CD4-positive, alpha-beta T cell (primary cell): ENCODE measurements at regions not wholly inside any gene's neighbourhood (a gene's known extent, or its start where the extent isn't known, plus 50 kb on each side); places are given as distances from the start of the nearest gene placed in this dataset.

Experiments used
- ATAC-seq: fragments of 200-7000 bp; cut with Tn5 transposase; one replicate; pipeline ENCODE4 v1.10.0; 2022; ENCODE audit warnings: mild to moderate bottlenecking; ENCODE audit not compliant: poor library complexity
- CTCF ChIA-PET: fragments of 350-600 bp; sonication (Branson Sonifier 250); formaldehyde crosslinking; loops from one replicate; lab custom pipeline; 2021; ENCODE audit warnings: antibody characterized with exemption, inconsistent platforms; lab: Charles Lee
- POLR2A ChIA-PET: fragments of 350-600 bp; sonication (Branson Sonifier 250); formaldehyde crosslinking; loops from one replicate; lab custom pipeline; 2021; ENCODE audit warnings: antibody characterized with exemption, inconsistent platforms; lab: Charles Lee
- DNase-seq, 14 experiments: peaks; one replicate each; pipeline ENCODE4 v3.0.0-alpha.2; 2013 to 2020; ENCODE audit warnings: mixed read lengths in 2 of 14
- H3K27ac ChIP-seq, 2 donors: one replicate each; pipeline versions ENCODE4 v1.5.1 to v1.7.0; 2013; ENCODE audit warnings: low read length in 2 of 2, low read depth in 1 of 2, mild to moderate bottlenecking in 1 of 2
- H3K27me3 ChIP-seq, 2 experiments: 1 replicate in 1 of 2; 2 replicates in 1 of 2; pipeline versions ENCODE4 v1.6.1 to v1.7.0; 2013; ENCODE audit warnings: low read length in 2 of 2, control low read depth in 1 of 2, mild to moderate bottlenecking in 1 of 2, moderate library complexity in 1 of 2; ENCODE audit not compliant: insufficient read depth in 2 of 2, control insufficient read depth in 1 of 2
- H3K36me3 ChIP-seq: one replicate; pipeline ENCODE4 v1.6.1; 2013; ENCODE audit warnings: low read length, control low read depth; ENCODE audit not compliant: insufficient read depth
- H3K4me1 ChIP-seq: one replicate; pipeline ENCODE4 v1.6.1; 2013; ENCODE audit warnings: low read length, control low read depth; ENCODE audit not compliant: insufficient read depth
- H3K4me3 ChIP-seq: one replicate; pipeline ENCODE4 v1.5.1; 2013; ENCODE audit warnings: mild to moderate bottlenecking, low read length, moderate library complexity
- H3K9me3 ChIP-seq, 2 experiments: 1 replicate in 1 of 2; 2 replicates in 1 of 2; pipeline versions ENCODE4 v1.6.1 to v1.7.0; 2013; ENCODE audit warnings: low read length in 2 of 2, mild to moderate bottlenecking in 2 of 2, control low read depth in 1 of 2, moderate library complexity in 1 of 2; ENCODE audit not compliant: control insufficient read depth in 1 of 2, insufficient read depth in 1 of 2
- H3K27ac Mint-ChIP-seq: one replicate; pipeline ENCODE4 v1.8.0; 2020; ENCODE audit warnings: mixed read lengths
- H3K27me3 Mint-ChIP-seq: one replicate; pipeline ENCODE4 v1.8.0; 2021; ENCODE audit warnings: mixed read lengths
- H3K36me3 Mint-ChIP-seq: one replicate; pipeline ENCODE4 v1.8.0; 2021; ENCODE audit warnings: low read depth, mixed read lengths
- H3K4me1 Mint-ChIP-seq: one replicate; pipeline ENCODE4 v1.8.0; 2021; ENCODE audit warnings: low read depth, mixed read lengths
- H3K4me3 Mint-ChIP-seq: one replicate; pipeline ENCODE4 v1.8.0; 2020; ENCODE audit warnings: mild to moderate bottlenecking, mixed read lengths
- H3K9me3 Mint-ChIP-seq: one replicate; pipeline ENCODE4 v1.8.0; 2020; ENCODE audit warnings: mixed read lengths
- intact Hi-C, 2 experiments: fragments of 100-400 bp; cut with DNase I in 1 of 2; cut with micrococcal nuclease in 1 of 2; formaldehyde crosslinking; loops; one replicate each; pipeline versions ENCODE4 v1.15.1 to v1.9.0; 2023 to 2025; cut with DNase I, micrococcal nuclease
- TF ChIP-seq, protein P1 (sequence below): fragments of 200-600 bp; IDR thresholded peaks from one replicate; pipeline ENCODE4 v1.8.0; 2022; ENCODE audit warnings: antibody characterized with exemption, mild to moderate bottlenecking

DNA sequence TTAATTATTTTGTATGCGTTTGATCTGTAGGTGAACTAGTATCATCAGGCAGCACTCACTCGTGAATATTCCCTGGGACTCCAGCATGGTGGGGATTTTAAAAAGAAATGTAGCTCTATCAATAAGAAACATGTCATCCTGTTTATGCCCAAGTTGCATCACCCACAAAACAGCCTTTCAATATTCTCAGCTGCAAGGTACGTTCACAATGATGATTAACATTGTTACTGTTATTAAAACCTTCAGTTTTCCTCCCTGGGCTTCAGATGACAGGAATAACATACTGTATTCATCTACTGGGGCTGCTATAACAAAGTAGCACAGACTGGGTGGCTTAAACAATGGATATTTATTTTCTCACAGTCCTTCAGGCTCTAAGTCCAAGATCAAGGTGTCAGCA, 87.9 kb upstream of the KLHL29 start:
- H3K36me3 Mint-ChIP-seq: no peaks in the 10 kb centered on the region
- H3K27ac Mint-ChIP-seq: no peak overlapping the region
- no peaks in the 10 kb centered on the region for H3K4me1 Mint-ChIP-seq
- Histone ChIP-seq H3K9me3 (peaks cover 0 to 12% of the 10 kb centered on the region in 2 experiments), H3K36me3 (no peaks in the 10 kb centered on the region), H3K4me3 (no peak overlapping the region), H3K4me1 (no peaks in the 10 kb centered on the region), H3K27me3 (peaks cover 8 to 11% of the 10 kb centered on the region in 2 experiments), H3K27ac (no peak overlapping the region)
- DNase-seq: no peak
- no peak overlapping the region for H3K4me3 Mint-ChIP-seq
- ATAC-seq: no peak
- H3K9me3 Mint-ChIP-seq: no peaks in the 10 kb centered on the region
- TF ChIP-seq, protein P1, sequence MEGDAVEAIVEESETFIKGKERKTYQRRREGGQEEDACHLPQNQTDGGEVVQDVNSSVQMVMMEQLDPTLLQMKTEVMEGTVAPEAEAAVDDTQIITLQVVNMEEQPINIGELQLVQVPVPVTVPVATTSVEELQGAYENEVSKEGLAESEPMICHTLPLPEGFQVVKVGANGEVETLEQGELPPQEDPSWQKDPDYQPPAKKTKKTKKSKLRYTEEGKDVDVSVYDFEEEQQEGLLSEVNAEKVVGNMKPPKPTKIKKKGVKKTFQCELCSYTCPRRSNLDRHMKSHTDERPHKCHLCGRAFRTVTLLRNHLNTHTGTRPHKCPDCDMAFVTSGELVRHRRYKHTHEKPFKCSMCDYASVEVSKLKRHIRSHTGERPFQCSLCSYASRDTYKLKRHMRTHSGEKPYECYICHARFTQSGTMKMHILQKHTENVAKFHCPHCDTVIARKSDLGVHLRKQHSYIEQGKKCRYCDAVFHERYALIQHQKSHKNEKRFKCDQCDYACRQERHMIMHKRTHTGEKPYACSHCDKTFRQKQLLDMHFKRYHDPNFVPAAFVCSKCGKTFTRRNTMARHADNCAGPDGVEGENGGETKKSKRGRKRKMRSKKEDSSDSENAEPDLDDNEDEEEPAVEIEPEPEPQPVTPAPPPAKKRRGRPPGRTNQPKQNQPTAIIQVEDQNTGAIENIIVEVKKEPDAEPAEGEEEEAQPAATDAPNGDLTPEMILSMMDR: no peak
- ChIA-PET CTCF (no interaction called here), POLR2A (no interaction called here)
- H3K27me3 Mint-ChIP-seq: peaks cover 42% of the 10 kb centered on the region
- intact Hi-C loops: no loop called here

DNA sequence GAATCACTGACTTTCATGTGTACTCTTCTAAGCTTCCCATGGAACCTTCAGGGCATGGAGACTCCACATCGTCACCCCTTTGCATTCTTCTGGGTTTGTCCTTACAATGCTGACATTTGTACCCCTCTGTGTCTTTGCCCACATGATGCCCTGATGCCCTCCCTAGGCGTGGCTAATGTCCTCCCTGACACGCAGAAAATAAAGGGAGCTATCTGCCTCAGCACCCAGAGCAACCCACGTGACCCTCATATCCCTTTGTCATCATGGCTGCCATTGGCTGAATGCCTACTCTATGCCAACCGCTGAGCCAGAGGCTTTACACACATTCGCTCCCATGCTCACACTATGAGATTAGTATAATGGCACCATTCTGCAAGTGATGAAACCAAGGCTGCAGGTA, 86.4 kb upstream of the KLHL29 start:
- intact Hi-C loops: no loop called here
- ChIA-PET CTCF (no interaction called here), POLR2A (no interaction called here)
- no peak for ATAC-seq
- Histone ChIP-seq H3K4me3 (no peak overlapping the region), H3K4me1 (no peaks in the 10 kb centered on the region), H3K27me3 (peaks cover 8 to 11% of the 10 kb centered on the region in 2 experiments), H3K36me3 (no peaks in the 10 kb centered on the region), H3K27ac (no peak overlapping the region), H3K9me3 (peaks cover 0 to 12% of the 10 kb centered on the region in 2 experiments)
- TF ChIP-seq, protein P1: no peak
- Mint-ChIP-seq H3K9me3 (no peaks in the 10 kb centered on the region), H3K36me3 (no peaks in the 10 kb centered on the region), H3K27me3 (peaks cover 41% of the 10 kb centered on the region), H3K27ac (no peak overlapping the region), H3K4me1 (no peaks in the 10 kb centered on the region), H3K4me3 (no peak overlapping the region)
- no peak for DNase-seq

DNA sequence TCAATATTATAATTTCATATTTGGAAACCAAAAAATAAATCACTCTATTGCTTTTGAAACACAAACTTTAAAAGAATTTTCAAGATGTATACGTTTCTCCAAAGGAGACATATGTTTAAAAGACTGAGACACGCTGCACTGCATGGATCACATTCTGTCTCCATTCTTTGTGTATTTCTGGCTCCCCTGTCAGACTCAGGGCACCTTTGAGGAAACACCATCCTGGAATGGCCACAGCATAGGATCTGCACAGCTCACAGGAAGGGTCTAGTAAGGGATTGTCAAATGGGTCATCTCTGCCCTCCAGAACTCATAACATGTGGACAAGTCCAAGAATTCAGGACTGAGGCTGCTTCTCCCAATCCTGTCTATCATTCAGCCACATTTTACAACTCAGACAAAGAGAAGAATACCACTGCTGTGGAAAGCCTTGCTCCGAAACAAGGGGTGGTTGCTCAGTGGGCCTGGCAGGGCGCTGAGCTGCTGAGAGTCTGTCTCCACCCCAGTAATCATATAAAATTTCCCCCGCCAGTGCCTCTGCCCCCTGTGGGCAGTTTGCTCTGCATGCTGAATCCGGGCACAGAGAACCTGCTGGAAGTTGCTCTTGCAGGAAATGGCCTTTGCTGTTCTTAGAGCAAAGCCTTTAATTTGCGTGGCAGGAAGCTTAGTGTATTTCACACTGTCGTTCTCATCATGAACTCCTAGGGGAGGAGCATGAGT, 85.3 kb upstream of the KLHL29 start:
- intact Hi-C loops: no loop called here
- no peak overlapping the region for H3K4me3 Mint-ChIP-seq
- peaks cover 0 to 7% of the 10 kb centered on the region in 2 experiments for H3K9me3 ChIP-seq
- POLR2A ChIA-PET: no interaction called here
- peaks cover 8 to 14% of the 10 kb centered on the region in 2 experiments for H3K27me3 ChIP-seq
- no peaks in the 10 kb centered on the region for H3K36me3 Mint-ChIP-seq
- CTCF ChIA-PET: no interaction called here
- H3K27me3 Mint-ChIP-seq: peaks cover 41% of the 10 kb centered on the region
- H3K9me3 Mint-ChIP-seq: no peaks in the 10 kb centered on the region
- DNase-seq: no peak
- no peaks in the 10 kb centered on the region for H3K4me1 ChIP-seq
- no peaks in the 10 kb centered on the region for H3K36me3 ChIP-seq
- H3K4me3 ChIP-seq: no peak overlapping the region
- ATAC-seq: no peak
- TF ChIP-seq, protein P1: no peak
- no peaks in the 10 kb centered on the region for H3K4me1 Mint-ChIP-seq
- H3K27ac ChIP-seq: no peak overlapping the region
- no peak overlapping the region for H3K27ac Mint-ChIP-seq
